ENCODE measurements at regions not wholly inside any gene's neighbourhood (a gene's known extent, or its start where the extent isn't known, plus 50 kb on each side); places are given as distances from the start of the nearest gene placed in this dataset.

- TF ChIP-seq CTCF (IDR thresholded peaks at IDR 0.05 in 4 of 5, conservative IDR thresholded peaks at IDR 0.05 in 1 of 5) (no peak), POLR2A (IDR thresholded peaks at IDR 0.05) (no peak)
- Histone ChIP-seq H3K27me3 (no peaks in the 10 kb centered on the region), H3K27ac (no peak overlapping the region), H3K36me3 (no peaks in the 10 kb centered on the region), H3K9me3 (no peaks in the 10 kb centered on the region), H3K4me1 (peaks cover 0 to 8% of the 10 kb centered on the region in 2 donors), H3K4me3 (no peak overlapping the region)
- intact Hi-C loops (cut with DNase I; ENCODE audit: low total_unique reads) (no loop called here), in situ Hi-C loops (cut with MboI; ENCODE audit: low sequenced_read_pairs in 4 of 4) (no loop called here)
- DNase-seq (no peak), ATAC-seq (no peak)
Measured at GRCh38 chr14:22336031-22336430, 253.0 kb downstream of the DAD1 start.

GRCh38 chr14:22334627-22335026 is 254.4 kb downstream of the DAD1 start:
- in situ Hi-C loops (cut with MboI; ENCODE audit: low sequenced_read_pairs in 4 of 4): no loop called here
- Histone ChIP-seq H3K9me3 (no peaks in the 10 kb centered on the region), H3K36me3 (no peaks in the 10 kb centered on the region), H3K4me1 (peaks cover 0 to 8% of the 10 kb centered on the region in 2 donors), H3K4me3 (no peak overlapping the region), H3K27me3 (no peaks in the 10 kb centered on the region), H3K27ac (no peak overlapping the region)
- DNase-seq (no peak), ATAC-seq (peak in 1 of 2 donors; percentile 22)
- intact Hi-C loops (cut with DNase I; ENCODE audit: low total_unique reads): no loop called here
- TF ChIP-seq POLR2A (IDR thresholded peaks at IDR 0.05) (no peak), CTCF (IDR thresholded peaks at IDR 0.05 in 4 of 5, conservative IDR thresholded peaks at IDR 0.05 in 1 of 5) (no peak)

GRCh38 chr14:22334275-22334577 is 254.8 kb downstream of the DAD1 start:
- intact Hi-C loops (cut with DNase I; ENCODE audit: low total_unique reads) (no loop called here), in situ Hi-C loops (cut with MboI; ENCODE audit: low sequenced_read_pairs in 4 of 4) (no loop called here)
- Histone ChIP-seq H3K36me3 (no peaks in the 10 kb centered on the region), H3K27ac (no peak overlapping the region), H3K4me1 (peaks cover 0 to 8% of the 10 kb centered on the region in 2 donors), H3K9me3 (no peaks in the 10 kb centered on the region), H3K4me3 (no peak overlapping the region), H3K27me3 (no peaks in the 10 kb centered on the region)
- no peak for ATAC-seq
- no peak for DNase-seq
- TF ChIP-seq CTCF (IDR thresholded peaks at IDR 0.05 in 4 of 5, conservative IDR thresholded peaks at IDR 0.05 in 1 of 5): no peak
- no peak for TF ChIP-seq POLR2A (IDR thresholded peaks at IDR 0.05)

GRCh38 chr14:22333422-22334274 is 255.4 kb downstream of the DAD1 start:
- Histone ChIP-seq H3K9me3 (no peaks in the 10 kb centered on the region), H3K4me3 (no peak overlapping the region), H3K27ac (peak overlapping the region in 1 of 4 donors; percentile 37), H3K27me3 (no peaks in the 10 kb centered on the region), H3K4me1 (peaks cover 0 to 8% of the 10 kb centered on the region in 2 donors), H3K36me3 (no peaks in the 10 kb centered on the region)
- DNase-seq (peak; percentile 19 to 23), ATAC-seq (peak; percentile 90 to 96)
- intact Hi-C loops (cut with DNase I; ENCODE audit: low total_unique reads): no loop called here
- no peak for TF ChIP-seq CTCF (IDR thresholded peaks at IDR 0.05 in 4 of 5, conservative IDR thresholded peaks at IDR 0.05 in 1 of 5)
- no peak for TF ChIP-seq POLR2A (IDR thresholded peaks at IDR 0.05)
- in situ Hi-C loops (cut with MboI; ENCODE audit: low sequenced_read_pairs in 4 of 4): no loop called here
